ENCODE measurements at regions not wholly inside any gene's neighbourhood (a gene's known extent, or its start where the extent isn't known, plus 50 kb on each side); places are given as distances from the start of the nearest gene placed in this dataset.

DNA sequence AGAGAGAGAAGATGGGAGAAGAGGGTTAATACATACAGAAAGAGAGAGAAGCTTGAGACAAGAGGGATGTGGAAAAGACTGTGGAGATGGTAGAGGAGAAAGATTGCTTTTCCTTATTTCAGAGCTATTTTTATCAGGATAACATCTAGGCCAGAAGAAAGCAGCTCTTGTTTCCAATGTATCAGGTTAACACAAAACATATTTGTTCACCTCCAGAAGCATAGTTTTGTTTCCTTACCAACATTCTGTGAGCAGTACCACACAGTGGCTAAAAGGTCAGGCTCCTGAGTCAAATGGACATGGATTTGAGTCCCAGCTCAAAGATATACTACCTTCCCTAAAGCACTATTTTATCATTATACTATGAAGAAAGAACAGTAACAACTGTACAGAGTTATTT, 185.5 kb downstream of the DUSP10 start:
- no peaks in the 10 kb centered on the region for H3K4me1 ChIP-seq
- no peaks in the 10 kb centered on the region for H3K27me3 ChIP-seq
- no peak overlapping the region for H3K27ac ChIP-seq
- H3K4me3 ChIP-seq, result no peak overlapping the region
- TF ChIP-seq, protein P1, sequence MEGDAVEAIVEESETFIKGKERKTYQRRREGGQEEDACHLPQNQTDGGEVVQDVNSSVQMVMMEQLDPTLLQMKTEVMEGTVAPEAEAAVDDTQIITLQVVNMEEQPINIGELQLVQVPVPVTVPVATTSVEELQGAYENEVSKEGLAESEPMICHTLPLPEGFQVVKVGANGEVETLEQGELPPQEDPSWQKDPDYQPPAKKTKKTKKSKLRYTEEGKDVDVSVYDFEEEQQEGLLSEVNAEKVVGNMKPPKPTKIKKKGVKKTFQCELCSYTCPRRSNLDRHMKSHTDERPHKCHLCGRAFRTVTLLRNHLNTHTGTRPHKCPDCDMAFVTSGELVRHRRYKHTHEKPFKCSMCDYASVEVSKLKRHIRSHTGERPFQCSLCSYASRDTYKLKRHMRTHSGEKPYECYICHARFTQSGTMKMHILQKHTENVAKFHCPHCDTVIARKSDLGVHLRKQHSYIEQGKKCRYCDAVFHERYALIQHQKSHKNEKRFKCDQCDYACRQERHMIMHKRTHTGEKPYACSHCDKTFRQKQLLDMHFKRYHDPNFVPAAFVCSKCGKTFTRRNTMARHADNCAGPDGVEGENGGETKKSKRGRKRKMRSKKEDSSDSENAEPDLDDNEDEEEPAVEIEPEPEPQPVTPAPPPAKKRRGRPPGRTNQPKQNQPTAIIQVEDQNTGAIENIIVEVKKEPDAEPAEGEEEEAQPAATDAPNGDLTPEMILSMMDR (IDR thresholded peaks at IDR 0.05), result no peak
- intact Hi-C loops (cut with DNase I; ENCODE audit: low total_unique reads), result no loop called here
- H3K9me3 ChIP-seq, result no peaks in the 10 kb centered on the region
- DNase-seq, result no peak
- H3K36me3 ChIP-seq, result no peaks in the 10 kb centered on the region

DNA sequence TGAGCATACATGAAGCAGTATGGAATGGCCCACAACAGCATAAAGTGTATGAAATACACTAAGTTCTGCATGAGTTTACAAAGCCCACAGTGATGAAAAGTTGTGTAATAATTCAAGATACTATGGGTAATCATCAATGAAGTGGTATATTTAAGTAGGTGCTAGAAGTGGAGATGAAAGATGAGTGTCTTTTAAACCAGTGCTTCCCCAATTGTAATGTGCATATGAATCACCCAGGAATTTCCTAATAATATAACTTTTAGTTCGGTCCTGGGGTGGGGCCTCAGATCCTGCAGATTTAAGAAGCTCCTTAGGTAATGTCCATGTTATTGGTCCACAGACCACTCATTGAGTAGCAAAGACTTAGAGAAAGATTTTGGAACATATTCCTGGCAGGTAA, 184.9 kb downstream of the DUSP10 start:
- no peak for DNase-seq
- Histone ChIP-seq H3K4me1 (no peaks in the 10 kb centered on the region), H3K9me3 (no peaks in the 10 kb centered on the region), H3K4me3 (no peak overlapping the region), H3K27me3 (no peaks in the 10 kb centered on the region), H3K36me3 (no peaks in the 10 kb centered on the region), H3K27ac (no peak overlapping the region)
- intact Hi-C loops (cut with DNase I; ENCODE audit: low total_unique reads), result no loop called here
- TF ChIP-seq, protein P1 (IDR thresholded peaks at IDR 0.05), result no peak

DNA sequence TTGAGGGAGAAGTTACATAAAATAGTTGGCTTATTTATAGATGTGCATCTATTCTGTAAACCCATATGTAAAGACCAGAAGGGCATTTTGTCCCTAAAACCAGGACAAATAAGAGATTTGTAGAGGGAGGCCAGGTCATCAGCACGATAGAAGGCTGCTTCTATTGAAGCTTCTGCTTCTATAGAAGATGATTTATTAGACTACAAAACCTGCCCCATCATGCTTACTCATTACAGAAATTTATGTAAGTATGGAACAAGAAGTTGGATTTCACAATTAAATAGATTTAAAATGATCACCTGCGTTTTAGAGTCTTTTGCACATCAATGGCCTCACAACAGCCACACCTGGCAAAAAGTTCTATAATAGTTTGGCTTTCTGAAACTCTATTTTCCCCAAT, 183.5 kb downstream of the DUSP10 start:
- Histone ChIP-seq H3K27me3 (no peaks in the 10 kb centered on the region), H3K4me3 (no peak overlapping the region), H3K36me3 (no peaks in the 10 kb centered on the region), H3K27ac (no peak overlapping the region), H3K4me1 (no peaks in the 10 kb centered on the region), H3K9me3 (no peaks in the 10 kb centered on the region)
- TF ChIP-seq, protein P1 (IDR thresholded peaks at IDR 0.05), result no peak
- no peak for DNase-seq
- intact Hi-C loops (cut with DNase I; ENCODE audit: low total_unique reads), result no loop called here

DNA sequence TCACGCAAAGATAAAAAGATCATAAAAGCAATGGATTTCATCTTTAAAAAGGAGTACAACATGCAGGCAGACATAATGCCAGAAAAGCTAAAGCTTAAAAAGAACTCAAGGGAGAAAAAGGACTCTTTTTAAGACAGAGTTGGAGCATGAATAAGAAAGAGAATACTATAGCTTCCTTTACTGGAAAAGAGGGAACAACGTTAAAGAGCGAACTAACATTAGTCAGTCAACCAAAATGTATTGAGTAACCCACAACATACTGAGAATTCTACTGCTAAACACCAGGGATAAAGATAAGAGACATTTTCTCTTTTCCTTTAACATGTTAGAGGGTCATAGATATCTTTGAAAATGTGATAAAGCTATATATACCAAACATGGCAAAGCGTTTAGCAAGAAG, 182.0 kb downstream of the DUSP10 start:
- no peak overlapping the region for H3K4me3 ChIP-seq
- no peaks in the 10 kb centered on the region for H3K27me3 ChIP-seq
- H3K4me1 ChIP-seq, result no peaks in the 10 kb centered on the region
- no peak overlapping the region for H3K27ac ChIP-seq
- intact Hi-C loops (cut with DNase I; ENCODE audit: low total_unique reads), result no loop called here
- TF ChIP-seq, protein P1 (IDR thresholded peaks at IDR 0.05), result no peak
- no peaks in the 10 kb centered on the region for H3K9me3 ChIP-seq
- no peaks in the 10 kb centered on the region for H3K36me3 ChIP-seq
- no peak for DNase-seq

DNA sequence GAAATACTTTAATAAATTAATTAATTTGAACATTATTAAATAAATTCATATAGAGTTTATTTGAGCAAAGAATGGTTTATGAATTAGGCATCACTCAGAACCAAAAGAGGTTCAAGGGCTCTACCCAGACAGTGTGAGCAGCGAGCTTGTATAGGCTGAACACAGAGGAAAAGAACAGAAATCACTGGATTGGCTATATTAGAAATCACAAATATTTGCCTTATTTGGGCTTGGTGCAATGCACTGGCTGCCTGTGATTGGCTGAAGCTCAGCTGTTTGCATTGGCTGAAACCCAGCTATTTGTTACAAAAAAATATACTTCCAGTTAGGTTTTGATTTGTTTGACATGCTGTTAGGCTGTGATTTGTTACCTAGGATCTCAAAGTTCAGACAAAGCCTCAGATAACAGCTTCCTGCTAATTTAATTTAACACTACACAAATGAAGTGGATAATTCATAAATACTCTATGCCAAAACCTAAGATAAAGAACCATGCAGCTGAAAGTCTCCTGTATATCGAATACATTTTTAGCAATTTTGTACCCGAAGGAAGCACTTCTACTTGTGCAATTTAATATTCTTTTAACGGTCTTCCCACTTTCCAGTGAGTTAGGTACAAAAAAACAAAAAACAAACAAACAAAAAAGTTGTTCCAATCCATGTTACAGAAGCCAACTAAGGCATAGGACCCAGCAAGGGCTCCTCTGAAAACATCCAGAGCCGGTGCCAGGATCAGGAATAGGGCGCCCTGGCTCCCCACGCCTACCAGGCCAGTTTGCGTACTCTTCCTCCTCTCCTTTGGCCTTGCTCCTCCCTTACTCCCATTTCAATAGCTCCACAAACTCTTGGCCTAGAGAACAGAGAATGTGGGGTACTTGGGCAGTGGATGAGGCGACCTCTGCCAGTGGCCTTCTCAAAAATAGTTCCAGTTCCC, 179.1 kb downstream of the DUSP10 start:
- H3K9me3 ChIP-seq, result no peaks in the 10 kb centered on the region
- no peak for DNase-seq
- TF ChIP-seq, protein P1 (IDR thresholded peaks at IDR 0.05), result no peak
- no peaks in the 10 kb centered on the region for H3K4me1 ChIP-seq
- no peak overlapping the region for H3K27ac ChIP-seq
- no peak overlapping the region for H3K4me3 ChIP-seq
- H3K27me3 ChIP-seq, result no peaks in the 10 kb centered on the region
- H3K36me3 ChIP-seq, result no peaks in the 10 kb centered on the region
- intact Hi-C loops (cut with DNase I; ENCODE audit: low total_unique reads), result no loop called here
